Prostate gland (tissue), 2 donors: ENCODE measurements at regions not wholly inside any gene's neighbourhood (a gene's known extent, or its start where the extent isn't known, plus 50 kb on each side); places are given as distances from the start of the nearest gene placed in this dataset.
"Not testable (repeated sequence)": the region's sequence is repeated elsewhere in the genome, so short reads cannot be mapped to it uniquely, and the experiment has no call there.

Experiments
- CTCF ChIP-seq, 4 experiments: fragments of 200-600 bp in 2 of 4; fragments of 450-650 bp in 2 of 4; sonication (generic) in 2 of 4; IDR thresholded peaks; 1 replicate in 3 of 4; 2 replicates in 1 of 4; pipeline ENCODE4 v1.5.1; 2016 to 2019; ENCODE audit warnings: antibody characterized with exemption in 4 of 4, mild to moderate bottlenecking in 2 of 4, moderate library complexity in 2 of 4
- POLR2A ChIP-seq: fragments of 450-650 bp; IDR thresholded peaks from one replicate; pipeline ENCODE4 v1.6.1; 2016; ENCODE audit warnings: antibody characterized with exemption, mild to moderate bottlenecking
- POLR2AphosphoS5 ChIP-seq: sonication (generic); formaldehyde crosslinking; IDR thresholded peaks from one replicate; pipeline ENCODE4 v1.6.1; 2017; ENCODE audit warnings: antibody characterized with exemption

- not testable (repeated sequence) for TF ChIP-seq CTCF (IDR thresholded peaks at IDR 0.05); POLR2AphosphoS5; POLR2A
Observed at GRCh38 chr9:95391271-95391670, 73.8 kb upstream of the FANCC start.
